ENCODE measurements at regions not wholly inside any gene's neighbourhood (a gene's known extent, or its start where the extent isn't known, plus 50 kb on each side); places are given as distances from the start of the nearest gene placed in this dataset.

DNA sequence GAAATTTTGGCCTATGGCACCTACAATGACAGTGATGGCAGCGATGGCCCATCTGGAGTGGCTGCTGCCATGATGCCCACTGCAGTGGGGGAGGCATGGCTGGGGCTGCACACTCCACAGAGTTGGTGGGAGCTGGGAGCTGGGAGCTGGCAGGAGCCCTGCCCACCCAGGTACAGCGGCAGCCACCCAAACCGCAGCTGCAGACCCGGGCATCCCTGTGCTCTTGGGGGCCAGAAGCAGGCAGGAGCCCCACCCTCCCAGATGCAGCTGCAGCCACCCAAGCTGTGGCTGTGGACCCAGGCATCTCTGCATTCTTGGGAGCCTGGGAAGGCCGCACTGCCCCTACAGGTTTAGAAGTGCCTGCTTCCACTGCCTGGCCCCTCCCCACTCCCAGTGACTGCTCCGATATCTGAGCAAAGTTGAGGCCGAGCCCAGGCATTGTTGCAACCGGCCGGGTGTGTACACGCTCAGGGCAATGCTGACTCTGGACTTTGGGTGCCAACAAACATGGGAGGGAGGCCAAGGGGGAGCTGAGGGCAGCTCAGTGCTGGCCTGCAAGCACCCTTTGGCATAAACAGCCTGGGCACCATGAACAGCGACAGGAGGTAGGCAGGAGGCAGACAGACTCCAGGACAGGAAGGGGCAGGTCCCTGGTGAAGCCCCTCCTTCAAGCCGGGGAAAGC lies 82.8 kb downstream of the PPP4R3C start:
- TF ChIP-seq, protein P1, sequence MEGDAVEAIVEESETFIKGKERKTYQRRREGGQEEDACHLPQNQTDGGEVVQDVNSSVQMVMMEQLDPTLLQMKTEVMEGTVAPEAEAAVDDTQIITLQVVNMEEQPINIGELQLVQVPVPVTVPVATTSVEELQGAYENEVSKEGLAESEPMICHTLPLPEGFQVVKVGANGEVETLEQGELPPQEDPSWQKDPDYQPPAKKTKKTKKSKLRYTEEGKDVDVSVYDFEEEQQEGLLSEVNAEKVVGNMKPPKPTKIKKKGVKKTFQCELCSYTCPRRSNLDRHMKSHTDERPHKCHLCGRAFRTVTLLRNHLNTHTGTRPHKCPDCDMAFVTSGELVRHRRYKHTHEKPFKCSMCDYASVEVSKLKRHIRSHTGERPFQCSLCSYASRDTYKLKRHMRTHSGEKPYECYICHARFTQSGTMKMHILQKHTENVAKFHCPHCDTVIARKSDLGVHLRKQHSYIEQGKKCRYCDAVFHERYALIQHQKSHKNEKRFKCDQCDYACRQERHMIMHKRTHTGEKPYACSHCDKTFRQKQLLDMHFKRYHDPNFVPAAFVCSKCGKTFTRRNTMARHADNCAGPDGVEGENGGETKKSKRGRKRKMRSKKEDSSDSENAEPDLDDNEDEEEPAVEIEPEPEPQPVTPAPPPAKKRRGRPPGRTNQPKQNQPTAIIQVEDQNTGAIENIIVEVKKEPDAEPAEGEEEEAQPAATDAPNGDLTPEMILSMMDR (IDR thresholded peaks at IDR 0.05): no peak
- TF ChIP-seq, protein P2, sequence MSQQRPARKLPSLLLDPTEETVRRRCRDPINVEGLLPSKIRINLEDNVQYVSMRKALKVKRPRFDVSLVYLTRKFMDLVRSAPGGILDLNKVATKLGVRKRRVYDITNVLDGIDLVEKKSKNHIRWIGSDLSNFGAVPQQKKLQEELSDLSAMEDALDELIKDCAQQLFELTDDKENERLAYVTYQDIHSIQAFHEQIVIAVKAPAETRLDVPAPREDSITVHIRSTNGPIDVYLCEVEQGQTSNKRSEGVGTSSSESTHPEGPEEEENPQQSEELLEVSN (IDR thresholded peaks at IDR 0.05; ENCODE audit: borderline replicate concordance, low read depth): no peak
- TF ChIP-seq, protein P3, sequence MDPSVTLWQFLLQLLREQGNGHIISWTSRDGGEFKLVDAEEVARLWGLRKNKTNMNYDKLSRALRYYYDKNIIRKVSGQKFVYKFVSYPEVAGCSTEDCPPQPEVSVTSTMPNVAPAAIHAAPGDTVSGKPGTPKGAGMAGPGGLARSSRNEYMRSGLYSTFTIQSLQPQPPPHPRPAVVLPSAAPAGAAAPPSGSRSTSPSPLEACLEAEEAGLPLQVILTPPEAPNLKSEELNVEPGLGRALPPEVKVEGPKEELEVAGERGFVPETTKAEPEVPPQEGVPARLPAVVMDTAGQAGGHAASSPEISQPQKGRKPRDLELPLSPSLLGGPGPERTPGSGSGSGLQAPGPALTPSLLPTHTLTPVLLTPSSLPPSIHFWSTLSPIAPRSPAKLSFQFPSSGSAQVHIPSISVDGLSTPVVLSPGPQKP (IDR thresholded peaks at IDR 0.05; ENCODE audit: low read depth, low read length): no peak
- TF ChIP-seq, protein P4, sequence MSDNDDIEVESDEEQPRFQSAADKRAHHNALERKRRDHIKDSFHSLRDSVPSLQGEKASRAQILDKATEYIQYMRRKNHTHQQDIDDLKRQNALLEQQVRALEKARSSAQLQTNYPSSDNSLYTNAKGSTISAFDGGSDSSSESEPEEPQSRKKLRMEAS (IDR thresholded peaks at IDR 0.05): no peak
- no peak for TF ChIP-seq POLR2A (IDR thresholded peaks at IDR 0.05; ENCODE audit: low read length)
- TF ChIP-seq BHLHE40 (IDR thresholded peaks at IDR 0.05; ENCODE audit: low read depth, low read length): no peak
- no peak for TF ChIP-seq TP53 (CRISPR knock-in tag; IDR thresholded peaks at IDR 0.05)

All from A549 (cell line).